ENCODE measurements at regions not wholly inside any gene's neighbourhood (a gene's known extent, or its start where the extent isn't known, plus 50 kb on each side); places are given as distances from the start of the nearest gene placed in this dataset.
"Not testable (repeated sequence)": the region's sequence is repeated elsewhere in the genome, so short reads cannot be mapped to it uniquely, and the experiment has no call there.

GRCh38 chr14:98218218-98218617 lies 1053.8 kb downstream of the BCL11B start:
- WGBS, 2 donors, result 83 to 89% methylated on average over 4 of the region's 4 CpGs
- H3K4me1 ChIP-seq (ENCODE audit: control insufficient read depth in 5 of 5, insufficient read depth in 5 of 5, low read length in 5 of 5), result no peaks in the 10 kb centered on the region
- no peak overlapping the region for H3K27ac ChIP-seq (ENCODE audit: low read depth in 1 of 2, low read length in 1 of 2)
- no peak for DNase-seq
- TF ChIP-seq CTCF (IDR thresholded peaks at IDR 0.05; ENCODE audit: control extremely low read depth, extremely low read depth), result no peak
- H3K9me3 ChIP-seq (ENCODE audit: control insufficient read depth in 4 of 4, insufficient read depth in 3 of 4, low read length in 3 of 4), result peaks cover 0 to 2% (median 0%) of the 10 kb centered on the region in 4 donors
- no peaks in the 10 kb centered on the region for H3K36me3 ChIP-seq (ENCODE audit: control insufficient read depth in 4 of 4, insufficient read depth in 4 of 4, low read length in 4 of 4)
- H3K4me3 ChIP-seq, result no peak overlapping the region
- peaks cover 0 to 10% (median 0%) of the 10 kb centered on the region in 3 donors for H3K27me3 ChIP-seq (ENCODE audit: control insufficient read depth in 3 of 3, insufficient read depth in 3 of 3, low read length in 2 of 3)
- H3K9ac ChIP-seq (ENCODE audit: insufficient read depth in 1 of 2, low read length in 2 of 2), result no peak overlapping the region
- no peak for ATAC-seq (ENCODE audit: insufficient read depth, low FRiP score)

- no peak for TF ChIP-seq CTCF (IDR thresholded peaks at IDR 0.05; ENCODE audit: control extremely low read depth, extremely low read depth)
- Histone ChIP-seq H3K27ac (ENCODE audit: low read depth in 1 of 2, low read length in 1 of 2) (no peak overlapping the region), H3K9ac (ENCODE audit: insufficient read depth in 1 of 2, low read length in 2 of 2) (no peak overlapping the region), H3K9me3 (ENCODE audit: control insufficient read depth in 4 of 4, insufficient read depth in 3 of 4, low read length in 3 of 4) (peaks cover 0 to 2% (median 0%) of the 10 kb centered on the region in 4 donors), H3K4me1 (ENCODE audit: control insufficient read depth in 5 of 5, insufficient read depth in 5 of 5, low read length in 5 of 5) (no peaks in the 10 kb centered on the region), H3K36me3 (ENCODE audit: control insufficient read depth in 4 of 4, insufficient read depth in 4 of 4, low read length in 4 of 4) (no peaks in the 10 kb centered on the region), H3K4me3 (no peak overlapping the region), H3K27me3 (ENCODE audit: control insufficient read depth in 3 of 3, insufficient read depth in 3 of 3, low read length in 2 of 3) (peaks cover 0 to 10% (median 0%) of the 10 kb centered on the region in 3 donors)
- WGBS, 2 donors, result 88 to 94% methylated on average over 5 of the region's 5 CpGs
- ATAC-seq (ENCODE audit: insufficient read depth, low FRiP score), result no peak
- DNase-seq, result no peak
Observed at GRCh38 chr14:98219638-98220037, 1052.4 kb downstream of the BCL11B start.

- 82 to 86% methylated on average over 6 of the region's 6 CpGs for WGBS, 2 donors
- Histone ChIP-seq H3K27me3 (ENCODE audit: control insufficient read depth in 3 of 3, insufficient read depth in 3 of 3, low read length in 2 of 3) (peaks cover 0 to 5% (median 0%) of the 10 kb centered on the region in 3 donors), H3K36me3 (ENCODE audit: control insufficient read depth in 4 of 4, insufficient read depth in 4 of 4, low read length in 4 of 4) (no peaks in the 10 kb centered on the region), H3K9me3 (ENCODE audit: control insufficient read depth in 4 of 4, insufficient read depth in 3 of 4, low read length in 3 of 4) (peaks cover 0 to 2% (median 0%) of the 10 kb centered on the region in 4 donors), H3K9ac (ENCODE audit: insufficient read depth in 1 of 2, low read length in 2 of 2) (no peak overlapping the region), H3K27ac (ENCODE audit: low read depth in 1 of 2, low read length in 1 of 2) (no peak overlapping the region), H3K4me3 (no peak overlapping the region), H3K4me1 (ENCODE audit: control insufficient read depth in 5 of 5, insufficient read depth in 5 of 5, low read length in 5 of 5) (peaks cover 0 to 4% (median 0%) of the 10 kb centered on the region in 5 donors)
- no peak for TF ChIP-seq CTCF (IDR thresholded peaks at IDR 0.05; ENCODE audit: control extremely low read depth, extremely low read depth)
- DNase-seq (no peak), ATAC-seq (ENCODE audit: insufficient read depth, low FRiP score) (no peak)
Observed at GRCh38 chr14:98223106-98223505, 1048.9 kb downstream of the BCL11B start.

- not testable (repeated sequence) for H3K27ac ChIP-seq (ENCODE audit: low read depth in 1 of 2, low read length in 1 of 2); DNase-seq; H3K9me3 ChIP-seq (ENCODE audit: control insufficient read depth in 4 of 4, insufficient read depth in 3 of 4, low read length in 3 of 4); H3K4me3 ChIP-seq; ATAC-seq (ENCODE audit: insufficient read depth, low FRiP score); H3K9ac ChIP-seq (ENCODE audit: insufficient read depth in 1 of 2, low read length in 2 of 2); H3K4me1 ChIP-seq (ENCODE audit: control insufficient read depth in 5 of 5, insufficient read depth in 5 of 5, low read length in 5 of 5); H3K36me3 ChIP-seq (ENCODE audit: control insufficient read depth in 4 of 4, insufficient read depth in 4 of 4, low read length in 4 of 4); H3K27me3 ChIP-seq (ENCODE audit: control insufficient read depth in 3 of 3, insufficient read depth in 3 of 3, low read length in 2 of 3)
- WGBS, 2 donors, result 85 to 92% methylated on average over 4 of the region's 4 CpGs
Observed at GRCh38 chr14:98223710-98224109, 1048.3 kb downstream of the BCL11B start.

Measured in lung (tissue), 11 donors.